Mucosa of descending colon (tissue), 3 donors: ENCODE measurements at regions not wholly inside any gene's neighbourhood (a gene's known extent, or its start where the extent isn't known, plus 50 kb on each side); places are given as distances from the start of the nearest gene placed in this dataset.

Experiments
- ATAC-seq: fragments of 200-7000 bp; cut with Tn5 transposase; one replicate; pipeline ENCODE4 v1.9.1; 2020; ENCODE audit warnings: mild to moderate bottlenecking, moderate library complexity
- DNase-seq, 3 donors: peaks; one replicate each; pipeline ENCODE4 v3.0.0-alpha.2; 2020
- H3K36me3 ChIP-seq: fragments of 200-600 bp; one replicate; pipeline ENCODE4 v1.8.0; 2021; ENCODE audit warnings: low read depth, mild to moderate bottlenecking
- H3K4me1 ChIP-seq: fragments of 200-600 bp; one replicate; pipeline ENCODE4 v1.8.0; 2021; ENCODE audit warnings: low read depth, mild to moderate bottlenecking
- H3K4me3 ChIP-seq: fragments of 200-600 bp; one replicate; pipeline ENCODE4 v1.8.0; 2021; ENCODE audit warnings: mild to moderate bottlenecking
- H3K9me3 ChIP-seq: fragments of 200-600 bp; one replicate; pipeline ENCODE4 v1.8.0; 2021; ENCODE audit warnings: mild to moderate bottlenecking
- intact Hi-C, 2 donors: fragments of 100-400 bp; cut with DNase I in 1 of 2; cut with micrococcal nuclease in 1 of 2; formaldehyde crosslinking; loops; one replicate each; pipeline versions ENCODE4 v1.11.0 to v1.11.1; 2022; cut with DNase I, micrococcal nuclease
- TF ChIP-seq, protein P1 (sequence below): fragments of 200-600 bp; IDR thresholded peaks from one replicate; pipeline ENCODE4 v1.8.0; 2022; ENCODE audit warnings: antibody characterized with exemption, mild to moderate bottlenecking
- donor health status: DM: no; HTN: no; CAD: no; lungs with moderate emphysema.
- donor health status: DM: no; HTN: no; CAD: no.
- donor health status: DM: no; HTN: yes; CAD: no.

DNA sequence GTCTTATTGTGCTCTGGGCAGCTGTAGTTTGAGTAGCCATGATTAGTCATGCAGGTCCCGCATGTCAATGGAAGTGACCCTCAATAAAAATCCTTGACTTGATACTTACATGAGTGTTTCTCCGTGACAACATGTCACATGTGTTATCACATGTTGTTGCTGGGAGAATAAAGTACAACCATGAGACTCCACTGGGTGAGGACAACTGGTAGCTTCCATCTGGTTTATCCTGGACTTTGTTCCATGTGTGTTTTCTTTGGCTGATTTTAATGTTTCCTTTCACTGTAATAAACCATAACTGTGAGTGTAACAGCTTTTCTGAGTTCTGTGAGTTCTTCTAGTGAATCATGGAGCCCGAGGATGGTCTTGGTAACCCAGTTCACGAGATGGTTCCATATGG lies 63.1 kb upstream of the NDN start:
- Histone ChIP-seq H3K4me3 (no peak overlapping the region), H3K9me3 (peaks cover 8% of the 10 kb centered on the region), H3K36me3 (no peaks in the 10 kb centered on the region), H3K4me1 (peaks cover 3% of the 10 kb centered on the region)
- intact Hi-C loops = no loop called here
- DNase-seq (no peak), ATAC-seq (peak; percentile 85)
- TF ChIP-seq, protein P1, sequence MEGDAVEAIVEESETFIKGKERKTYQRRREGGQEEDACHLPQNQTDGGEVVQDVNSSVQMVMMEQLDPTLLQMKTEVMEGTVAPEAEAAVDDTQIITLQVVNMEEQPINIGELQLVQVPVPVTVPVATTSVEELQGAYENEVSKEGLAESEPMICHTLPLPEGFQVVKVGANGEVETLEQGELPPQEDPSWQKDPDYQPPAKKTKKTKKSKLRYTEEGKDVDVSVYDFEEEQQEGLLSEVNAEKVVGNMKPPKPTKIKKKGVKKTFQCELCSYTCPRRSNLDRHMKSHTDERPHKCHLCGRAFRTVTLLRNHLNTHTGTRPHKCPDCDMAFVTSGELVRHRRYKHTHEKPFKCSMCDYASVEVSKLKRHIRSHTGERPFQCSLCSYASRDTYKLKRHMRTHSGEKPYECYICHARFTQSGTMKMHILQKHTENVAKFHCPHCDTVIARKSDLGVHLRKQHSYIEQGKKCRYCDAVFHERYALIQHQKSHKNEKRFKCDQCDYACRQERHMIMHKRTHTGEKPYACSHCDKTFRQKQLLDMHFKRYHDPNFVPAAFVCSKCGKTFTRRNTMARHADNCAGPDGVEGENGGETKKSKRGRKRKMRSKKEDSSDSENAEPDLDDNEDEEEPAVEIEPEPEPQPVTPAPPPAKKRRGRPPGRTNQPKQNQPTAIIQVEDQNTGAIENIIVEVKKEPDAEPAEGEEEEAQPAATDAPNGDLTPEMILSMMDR = no peak

- intact Hi-C loops = no loop called here
- Histone ChIP-seq H3K4me3 (no peak overlapping the region), H3K36me3 (no peaks in the 10 kb centered on the region), H3K4me1 (peaks cover 3% of the 10 kb centered on the region), H3K9me3 (peaks cover 12% of the 10 kb centered on the region)
- TF ChIP-seq, protein P1 = no peak
- peak; percentile 33 for ATAC-seq
- peak in 1 of 3 donors; percentile 55 for DNase-seq
These were observed 63.7 kb upstream of the NDN start for GRCh38 chr15:23750776-23751175.

GRCh38 chr15:23753248-23753647 lies 66.1 kb upstream of the NDN start:
- Histone ChIP-seq H3K4me1 (peaks cover 3% of the 10 kb centered on the region), H3K9me3 (peaks cover 15% of the 10 kb centered on the region), H3K36me3 (no peaks in the 10 kb centered on the region), H3K4me3 (no peak overlapping the region)
- no peak for ATAC-seq
- intact Hi-C loops = no loop called here
- no peak for DNase-seq
- TF ChIP-seq, protein P1 = no peak

GRCh38 chr15:23758891-23759290 lies 71.8 kb upstream of the NDN start:
- Histone ChIP-seq H3K4me1 (no peaks in the 10 kb centered on the region), H3K9me3 (peaks cover 13% of the 10 kb centered on the region), H3K4me3 (no peak overlapping the region), H3K36me3 (no peaks in the 10 kb centered on the region)
- no peak for DNase-seq
- TF ChIP-seq, protein P1 = no peak
- intact Hi-C loops = no loop called here
- no peak for ATAC-seq

DNA sequence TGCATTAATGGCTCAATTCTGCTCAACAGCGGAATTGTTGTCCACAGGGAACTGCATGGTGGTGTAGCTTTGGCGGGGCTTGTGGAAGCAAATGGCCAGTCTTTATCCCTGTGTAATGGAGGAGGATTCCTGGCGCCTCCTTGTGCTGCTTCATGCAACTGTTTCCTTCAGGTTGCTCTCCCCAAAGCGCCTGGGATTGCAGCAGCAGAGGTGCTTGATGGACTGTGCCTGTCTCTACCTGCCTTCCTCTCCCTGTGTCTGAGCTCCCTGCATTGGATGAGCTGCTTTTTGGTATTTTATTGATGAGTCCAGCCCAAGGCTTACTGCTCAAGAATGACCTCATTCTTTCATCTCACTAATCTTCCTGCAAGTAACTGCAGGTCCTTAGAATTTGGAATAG lies 72.9 kb upstream of the NDN start:
- DNase-seq = peak in 1 of 3 donors; percentile 15
- intact Hi-C loops = no loop called here
- no peak for ATAC-seq

More for the DNA sequence above, 72.9 kb upstream of the NDN start:
- Histone ChIP-seq H3K4me1 (no peaks in the 10 kb centered on the region), H3K9me3 (peaks cover 11% of the 10 kb centered on the region), H3K36me3 (no peaks in the 10 kb centered on the region), H3K4me3 (no peak overlapping the region)
- TF ChIP-seq, protein P1 = no peak
